ENCODE measurements at regions not wholly inside any gene's neighbourhood (a gene's known extent, or its start where the extent isn't known, plus 50 kb on each side); places are given as distances from the start of the nearest gene placed in this dataset.

DNA sequence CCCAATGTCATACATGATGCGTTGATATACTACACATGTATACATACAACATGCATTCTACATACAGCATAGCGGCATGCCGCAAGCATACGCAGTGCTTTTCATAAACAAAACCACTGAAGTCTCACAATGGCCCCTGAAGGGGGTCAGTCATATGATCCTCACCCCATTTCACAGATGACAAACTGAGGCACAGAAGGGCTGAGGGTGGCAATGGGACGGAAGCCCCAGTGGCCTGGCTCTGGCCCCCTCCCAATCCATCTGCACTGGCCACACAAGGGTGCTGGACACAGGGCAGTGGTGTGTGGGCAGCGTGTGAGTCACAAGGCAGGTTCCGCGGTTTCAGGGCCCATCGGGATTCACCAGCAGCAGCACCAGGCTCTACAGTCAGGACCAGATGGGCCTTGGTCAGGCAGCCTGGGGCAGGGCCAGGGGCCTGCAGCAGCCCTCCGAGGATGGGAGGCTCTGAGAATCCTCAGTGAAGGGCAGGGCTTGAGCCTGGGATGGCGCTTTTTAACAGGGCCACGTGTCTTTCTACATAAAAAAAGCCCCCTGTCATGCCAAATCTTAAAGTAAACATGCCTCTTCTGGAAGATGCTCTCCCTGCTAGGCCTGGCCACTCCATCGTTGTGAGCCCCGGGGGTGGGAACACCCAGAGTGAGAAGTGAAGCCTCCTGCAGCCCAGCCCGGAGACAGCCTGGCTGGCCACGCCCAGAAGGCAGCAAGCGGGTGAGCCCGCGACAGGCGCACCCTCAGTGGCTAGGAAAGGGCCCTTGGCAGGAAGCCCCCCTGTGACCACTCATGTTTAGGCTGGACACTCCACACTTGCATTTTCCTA lies 206.5 kb downstream of the CTTN start:
- DNase-seq = no peak
- H3K36me3 ChIP-seq = no peaks in the 10 kb centered on the region
- intact Hi-C loops (cut with DNase I) = no loop called here
- TF ChIP-seq, protein P1, sequence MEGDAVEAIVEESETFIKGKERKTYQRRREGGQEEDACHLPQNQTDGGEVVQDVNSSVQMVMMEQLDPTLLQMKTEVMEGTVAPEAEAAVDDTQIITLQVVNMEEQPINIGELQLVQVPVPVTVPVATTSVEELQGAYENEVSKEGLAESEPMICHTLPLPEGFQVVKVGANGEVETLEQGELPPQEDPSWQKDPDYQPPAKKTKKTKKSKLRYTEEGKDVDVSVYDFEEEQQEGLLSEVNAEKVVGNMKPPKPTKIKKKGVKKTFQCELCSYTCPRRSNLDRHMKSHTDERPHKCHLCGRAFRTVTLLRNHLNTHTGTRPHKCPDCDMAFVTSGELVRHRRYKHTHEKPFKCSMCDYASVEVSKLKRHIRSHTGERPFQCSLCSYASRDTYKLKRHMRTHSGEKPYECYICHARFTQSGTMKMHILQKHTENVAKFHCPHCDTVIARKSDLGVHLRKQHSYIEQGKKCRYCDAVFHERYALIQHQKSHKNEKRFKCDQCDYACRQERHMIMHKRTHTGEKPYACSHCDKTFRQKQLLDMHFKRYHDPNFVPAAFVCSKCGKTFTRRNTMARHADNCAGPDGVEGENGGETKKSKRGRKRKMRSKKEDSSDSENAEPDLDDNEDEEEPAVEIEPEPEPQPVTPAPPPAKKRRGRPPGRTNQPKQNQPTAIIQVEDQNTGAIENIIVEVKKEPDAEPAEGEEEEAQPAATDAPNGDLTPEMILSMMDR (IDR thresholded peaks at IDR 0.05) = no peak
- no peak for TF ChIP-seq POLR2A (IDR thresholded peaks at IDR 0.05)
- H3K4me1 ChIP-seq = no peaks in the 10 kb centered on the region
- WGBS, 2 donors = 84 to 88% methylated on average over 9 to 12 of the region's 20 CpGs
- no peak overlapping the region for H3K27ac ChIP-seq
- H3K4me3 ChIP-seq (replicated peaks in 1 of 3) = no peak overlapping the region
- no peaks in the 10 kb centered on the region for H3K27me3 ChIP-seq
- H3K9me3 ChIP-seq = no peaks in the 10 kb centered on the region

- WGBS, 2 donors = 86 to 87% methylated on average over 14 of the region's 14 CpGs
- H3K9me3 ChIP-seq = no peaks in the 10 kb centered on the region
- intact Hi-C loops (cut with DNase I) = no loop called here
- no peak overlapping the region for H3K4me3 ChIP-seq (replicated peaks in 1 of 3)
- no peaks in the 10 kb centered on the region for H3K4me1 ChIP-seq
- H3K27me3 ChIP-seq = no peaks in the 10 kb centered on the region
- DNase-seq = no peak
- no peaks in the 10 kb centered on the region for H3K36me3 ChIP-seq
- no peak overlapping the region for H3K27ac ChIP-seq
- TF ChIP-seq, protein P1 (IDR thresholded peaks at IDR 0.05) = no peak
- no peak for TF ChIP-seq POLR2A (IDR thresholded peaks at IDR 0.05)
Measured at GRCh38 chr11:70605468-70605815, 207.1 kb downstream of the CTTN start.

DNA sequence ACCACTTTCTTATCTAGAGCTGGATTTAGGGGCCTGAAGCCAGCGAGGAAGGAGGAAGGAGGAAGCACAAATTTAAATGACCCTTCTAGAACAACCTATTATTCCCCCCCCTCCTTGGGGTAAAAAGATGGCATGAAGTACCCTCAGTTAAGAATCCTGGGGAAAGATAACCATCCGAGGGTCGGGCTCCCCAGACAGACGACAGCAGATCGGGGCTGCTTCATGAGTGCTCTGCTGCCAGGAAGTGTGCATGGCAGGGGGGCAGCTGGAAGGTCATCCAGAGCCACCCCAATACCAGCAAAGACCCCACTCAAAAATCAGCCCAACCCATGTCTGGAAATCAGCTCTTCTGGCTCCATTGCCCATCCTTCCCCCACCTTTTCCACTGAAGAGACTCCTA lies 207.5 kb downstream of the CTTN start:
- Histone ChIP-seq H3K36me3 (no peaks in the 10 kb centered on the region), H3K4me3 (replicated peaks in 1 of 3) (no peak overlapping the region), H3K27ac (no peak overlapping the region), H3K27me3 (no peaks in the 10 kb centered on the region), H3K9me3 (no peaks in the 10 kb centered on the region), H3K4me1 (no peaks in the 10 kb centered on the region)
- no peak for DNase-seq
- 78 to 80% methylated on average over 5 of the region's 5 CpGs for WGBS, 2 donors
- TF ChIP-seq, protein P1 (IDR thresholded peaks at IDR 0.05) = no peak
- intact Hi-C loops (cut with DNase I) = no loop called here

DNA sequence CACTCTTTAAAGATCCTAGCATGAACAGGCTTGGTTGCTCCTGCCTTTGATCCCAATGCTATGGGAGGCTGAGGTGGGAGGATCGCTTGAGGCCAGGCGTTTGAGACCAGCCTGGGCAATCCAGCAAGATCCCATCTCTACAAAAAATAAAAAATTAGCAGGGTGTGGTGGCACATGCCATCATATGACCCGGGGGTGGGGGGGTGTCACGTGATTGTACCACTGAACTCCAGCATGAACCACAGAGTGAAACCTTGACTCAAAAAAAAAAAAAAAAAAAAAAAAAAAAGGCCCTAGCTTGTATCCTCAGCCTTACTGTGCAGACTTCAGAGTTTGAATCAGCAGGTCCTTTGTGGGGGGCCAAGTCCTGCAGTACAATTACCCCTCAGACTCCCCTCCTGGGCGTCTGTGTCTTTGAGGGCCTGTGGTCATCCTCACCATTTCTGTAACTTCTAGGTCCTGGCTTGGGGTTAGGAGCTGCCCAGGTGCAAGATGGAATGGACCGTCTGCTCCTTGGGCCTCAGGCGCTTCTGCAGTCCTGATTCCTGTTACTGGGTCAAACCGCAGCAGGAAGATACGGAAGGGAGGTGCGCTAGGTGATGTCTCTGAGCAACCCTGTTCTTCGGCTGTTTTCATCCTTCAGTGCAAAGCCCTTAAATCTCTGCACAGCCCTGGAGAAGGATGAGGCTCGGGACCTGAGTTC lies 208.1 kb downstream of the CTTN start:
- Histone ChIP-seq H3K4me3 (replicated peaks in 1 of 3) (no peak overlapping the region), H3K4me1 (no peaks in the 10 kb centered on the region), H3K27me3 (no peaks in the 10 kb centered on the region), H3K27ac (no peak overlapping the region), H3K9me3 (no peaks in the 10 kb centered on the region), H3K36me3 (no peaks in the 10 kb centered on the region)
- no peak for DNase-seq
- TF ChIP-seq, protein P1 (IDR thresholded peaks at IDR 0.05) = no peak
- intact Hi-C loops (cut with DNase I) = no loop called here
- 93% methylated on average over 11 to 12 of the region's 12 CpGs for WGBS, 2 donors

DNA sequence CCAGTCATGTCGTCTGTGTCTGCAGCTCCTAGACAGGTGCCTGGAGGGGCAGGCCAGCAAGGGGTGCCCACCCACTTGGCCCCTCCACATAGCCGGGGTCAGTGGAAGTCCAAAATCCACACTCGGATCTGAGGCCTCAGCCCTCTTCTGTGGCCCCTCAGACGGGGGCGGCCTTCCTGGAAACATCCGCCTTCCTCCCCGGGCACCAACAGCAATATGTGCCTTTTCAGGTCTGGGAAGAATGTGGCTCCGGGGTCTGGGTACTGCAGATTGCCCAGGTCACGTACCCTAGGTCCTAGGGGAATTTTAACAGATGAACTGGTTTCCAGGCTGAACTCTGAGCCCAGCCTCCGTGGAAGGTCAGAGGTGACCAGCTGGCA lies 208.6 kb downstream of the CTTN start:
- TF ChIP-seq POLR2A (IDR thresholded peaks at IDR 0.05) = no peak
- TF ChIP-seq, protein P1 (IDR thresholded peaks at IDR 0.05) = no peak
- H3K4me1 ChIP-seq = no peaks in the 10 kb centered on the region
- no peaks in the 10 kb centered on the region for H3K36me3 ChIP-seq
- no peaks in the 10 kb centered on the region for H3K27me3 ChIP-seq
- no peaks in the 10 kb centered on the region for H3K9me3 ChIP-seq
- 94 to 100% methylated on average over 2 to 4 of the region's 10 CpGs for WGBS, 2 donors
- no peak for DNase-seq
- intact Hi-C loops (cut with DNase I) = no loop called here
- no peak overlapping the region for H3K4me3 ChIP-seq (replicated peaks in 1 of 3)
- no peak overlapping the region for H3K27ac ChIP-seq

Data from thyroid gland (tissue), 4 donors.